ENCODE measurements at regions not wholly inside any gene's neighbourhood (a gene's known extent, or its start where the extent isn't known, plus 50 kb on each side); places are given as distances from the start of the nearest gene placed in this dataset.

DNA sequence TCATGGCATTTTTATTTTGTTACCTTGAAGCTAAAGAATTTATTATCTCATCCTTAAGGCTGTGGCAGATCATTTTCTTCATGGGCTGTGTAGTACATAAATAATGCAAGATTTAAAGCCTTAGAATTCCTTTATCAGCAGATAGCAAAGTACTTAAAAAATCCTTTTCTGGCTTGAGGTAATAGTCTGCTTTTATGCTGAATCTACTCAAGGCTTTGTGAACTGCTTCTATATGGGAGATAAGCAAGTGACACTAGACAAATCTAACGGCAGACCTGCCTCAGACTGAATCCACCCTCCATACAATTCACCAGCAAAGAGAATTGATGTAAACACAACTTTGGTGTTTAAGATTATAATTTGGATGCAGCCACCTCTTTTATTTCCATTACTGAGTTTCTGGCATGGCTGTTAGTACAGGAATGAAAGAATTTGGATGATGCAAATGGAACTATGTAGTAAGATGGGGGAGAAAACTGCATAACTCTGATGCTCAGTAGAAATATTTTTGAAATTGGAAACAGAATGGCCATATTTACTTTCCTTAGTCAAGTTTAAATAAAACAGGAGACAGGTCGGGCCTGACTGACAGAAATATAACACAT is 1121.5 kb downstream of the NAALADL2 start:
- H3K4me2 ChIP-seq (ENCODE audit: control insufficient read depth, extremely low read depth, insufficient read depth, low read depth, low read length): no peak overlapping the region
- DNase-seq (ENCODE audit: low read depth, low spot score) (no peak), FAIRE-seq (no peak)
- H3K27me3 ChIP-seq (ENCODE audit: control insufficient read depth, extremely low read depth, insufficient read depth, low read length): no peaks in the 10 kb centered on the region
- H3K4me1 ChIP-seq (ENCODE audit: control insufficient read depth, extremely low read depth, insufficient read depth, low read length): no peaks in the 10 kb centered on the region
- no peak overlapping the region for H3K9ac ChIP-seq (ENCODE audit: control insufficient read depth, extremely low read depth, insufficient read depth, low read length)
- no peak for TF ChIP-seq EZH2 (IDR thresholded peaks at IDR 0.05; ENCODE audit: low read length)
- TF ChIP-seq, protein P1, sequence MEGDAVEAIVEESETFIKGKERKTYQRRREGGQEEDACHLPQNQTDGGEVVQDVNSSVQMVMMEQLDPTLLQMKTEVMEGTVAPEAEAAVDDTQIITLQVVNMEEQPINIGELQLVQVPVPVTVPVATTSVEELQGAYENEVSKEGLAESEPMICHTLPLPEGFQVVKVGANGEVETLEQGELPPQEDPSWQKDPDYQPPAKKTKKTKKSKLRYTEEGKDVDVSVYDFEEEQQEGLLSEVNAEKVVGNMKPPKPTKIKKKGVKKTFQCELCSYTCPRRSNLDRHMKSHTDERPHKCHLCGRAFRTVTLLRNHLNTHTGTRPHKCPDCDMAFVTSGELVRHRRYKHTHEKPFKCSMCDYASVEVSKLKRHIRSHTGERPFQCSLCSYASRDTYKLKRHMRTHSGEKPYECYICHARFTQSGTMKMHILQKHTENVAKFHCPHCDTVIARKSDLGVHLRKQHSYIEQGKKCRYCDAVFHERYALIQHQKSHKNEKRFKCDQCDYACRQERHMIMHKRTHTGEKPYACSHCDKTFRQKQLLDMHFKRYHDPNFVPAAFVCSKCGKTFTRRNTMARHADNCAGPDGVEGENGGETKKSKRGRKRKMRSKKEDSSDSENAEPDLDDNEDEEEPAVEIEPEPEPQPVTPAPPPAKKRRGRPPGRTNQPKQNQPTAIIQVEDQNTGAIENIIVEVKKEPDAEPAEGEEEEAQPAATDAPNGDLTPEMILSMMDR (optimal IDR thresholded peaks at IDR 0.05 in 1 of 3, IDR thresholded peaks at IDR 0.05 in 1 of 3, conservative IDR thresholded peaks at IDR 0.05 in 1 of 3; ENCODE audit: extremely low read depth in 1 of 3, insufficient read depth in 2 of 3, low read length in 3 of 3): no peak
- H3K36me3 ChIP-seq (ENCODE audit: control insufficient read depth in 2 of 2, extremely low read depth in 1 of 2, insufficient read depth in 2 of 2, low read length in 2 of 2): no peaks in the 10 kb centered on the region
- dilution Hi-C loops (cut with MboI; ENCODE audit: extremely low pct_ligation_motif_present, low sequenced_read_pairs): no loop called here
- H3K4me3 ChIP-seq (ENCODE audit: control insufficient read depth in 2 of 3, extremely low read depth in 1 of 3, insufficient read depth in 2 of 3, low read depth in 1 of 3, low read length in 3 of 3): no peak overlapping the region
- no peaks in the 10 kb centered on the region for H3K79me2 ChIP-seq (ENCODE audit: control insufficient read depth, insufficient read depth, low read length)
- no peak overlapping the region for H3K27ac ChIP-seq (ENCODE audit: control insufficient read depth, insufficient read depth, low read length)
- H3K9me1 ChIP-seq (ENCODE audit: control insufficient read depth, extremely low read depth, insufficient read depth, low read length): no peaks in the 10 kb centered on the region
- no peaks in the 10 kb centered on the region for H4K20me1 ChIP-seq (ENCODE audit: control insufficient read depth, extremely low read depth, insufficient read depth, low read length)
- peaks cover 4% of the 10 kb centered on the region for H3K9me3 ChIP-seq (ENCODE audit: control insufficient read depth, low read depth, low read length)
- no peak overlapping the region for H2AFZ ChIP-seq (ENCODE audit: control insufficient read depth, low read length)

DNA sequence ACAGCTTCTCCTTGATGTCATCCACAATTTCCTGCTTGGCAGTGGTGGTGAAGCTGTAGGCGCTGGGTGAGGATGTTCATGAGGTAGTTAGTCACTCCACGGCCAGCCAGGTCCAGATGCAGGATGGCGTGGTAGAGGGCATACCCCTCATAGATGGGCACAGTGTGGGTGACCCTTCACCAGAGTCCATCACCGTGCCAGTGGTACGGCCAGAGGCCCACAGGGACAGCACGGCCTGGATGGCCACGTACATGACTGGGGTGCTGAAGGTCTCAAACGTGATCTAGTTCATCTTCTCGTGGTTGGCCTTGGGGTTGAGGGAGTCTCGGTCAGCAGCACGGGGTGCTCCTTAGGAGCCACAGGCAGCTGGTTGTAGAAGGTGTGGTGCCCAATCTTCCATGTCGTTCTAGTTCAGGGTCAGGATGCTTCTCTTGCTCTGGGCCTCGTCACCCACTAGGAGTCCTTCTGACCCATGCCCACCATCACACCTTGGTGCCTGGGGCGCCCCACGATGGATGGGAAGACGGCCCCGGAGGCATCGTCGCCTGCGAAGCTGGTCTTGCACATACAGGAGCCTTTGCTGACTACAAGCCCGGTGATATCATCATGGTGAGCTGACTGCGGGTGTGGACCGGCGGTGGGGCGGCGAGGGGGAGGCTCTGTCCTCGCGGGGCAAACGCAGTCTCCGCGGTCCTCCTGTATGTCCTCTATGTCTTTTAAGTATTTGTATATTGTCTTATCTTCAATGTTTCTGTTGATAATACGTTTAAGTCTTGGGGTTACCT is 1119.0 kb downstream of the NAALADL2 start:
- no peak for FAIRE-seq
- H2AFZ ChIP-seq (ENCODE audit: control insufficient read depth, low read length): no peak overlapping the region
- dilution Hi-C loops (cut with MboI; ENCODE audit: extremely low pct_ligation_motif_present, low sequenced_read_pairs): no loop called here

More for the DNA sequence above, 1119.0 kb downstream of the NAALADL2 start:
- no peak overlapping the region for H3K4me3 ChIP-seq (ENCODE audit: control insufficient read depth in 2 of 3, extremely low read depth in 1 of 3, insufficient read depth in 2 of 3, low read depth in 1 of 3, low read length in 3 of 3)
- no peaks in the 10 kb centered on the region for H3K4me1 ChIP-seq (ENCODE audit: control insufficient read depth, extremely low read depth, insufficient read depth, low read length)
- TF ChIP-seq, protein P1 (optimal IDR thresholded peaks at IDR 0.05 in 1 of 3, IDR thresholded peaks at IDR 0.05 in 1 of 3, conservative IDR thresholded peaks at IDR 0.05 in 1 of 3; ENCODE audit: extremely low read depth in 1 of 3, insufficient read depth in 2 of 3, low read length in 3 of 3): no peak
- TF ChIP-seq EZH2 (IDR thresholded peaks at IDR 0.05; ENCODE audit: low read length): no peak
- no peak overlapping the region for H3K4me2 ChIP-seq (ENCODE audit: control insufficient read depth, extremely low read depth, insufficient read depth, low read depth, low read length)
- no peaks in the 10 kb centered on the region for H3K27me3 ChIP-seq (ENCODE audit: control insufficient read depth, extremely low read depth, insufficient read depth, low read length)
- H3K27ac ChIP-seq (ENCODE audit: control insufficient read depth, insufficient read depth, low read length): no peak overlapping the region
- H3K9ac ChIP-seq (ENCODE audit: control insufficient read depth, extremely low read depth, insufficient read depth, low read length): no peak overlapping the region
- peaks cover 4% of the 10 kb centered on the region for H3K9me3 ChIP-seq (ENCODE audit: control insufficient read depth, low read depth, low read length)
- H3K36me3 ChIP-seq (ENCODE audit: control insufficient read depth in 2 of 2, extremely low read depth in 1 of 2, insufficient read depth in 2 of 2, low read length in 2 of 2): no peaks in the 10 kb centered on the region
- no peaks in the 10 kb centered on the region for H3K9me1 ChIP-seq (ENCODE audit: control insufficient read depth, extremely low read depth, insufficient read depth, low read length)
- DNase-seq (ENCODE audit: low read depth, low spot score): no peak
- no peaks in the 10 kb centered on the region for H4K20me1 ChIP-seq (ENCODE audit: control insufficient read depth, extremely low read depth, insufficient read depth, low read length)
- no peaks in the 10 kb centered on the region for H3K79me2 ChIP-seq (ENCODE audit: control insufficient read depth, insufficient read depth, low read length)
